Thoracic aorta (tissue), 2 donors: ENCODE measurements at regions not wholly inside any gene's neighbourhood (a gene's known extent, or its start where the extent isn't known, plus 50 kb on each side); places are given as distances from the start of the nearest gene placed in this dataset.

Source experiments
- ATAC-seq: fragments of 150-250 bp; one replicate; pipeline ENCODE4 v1.8.0; 2017; ENCODE audit warnings: low read depth; ENCODE audit not compliant: insufficient number of reproducible peaks, low FRiP score
- DNase-seq: peaks from one replicate; pipeline ENCODE4 v3.0.0-alpha.2; 2020; ENCODE audit warnings: low spot score
- H3K27ac ChIP-seq, 2 donors: fragments of 200-600 bp; sonication (generic); 1 replicate in 1 of 2; 2 replicates in 1 of 2; pipeline ENCODE4 v1.5.1; 2016; ENCODE audit warnings: mild to moderate bottlenecking in 2 of 2, moderate library complexity in 2 of 2
- H3K27me3 ChIP-seq: fragments of 200-600 bp; sonication (generic); replicated peaks from 2 replicates; pipeline ENCODE4 v1.6.0; 2016; ENCODE audit warnings: mild to moderate bottlenecking; ENCODE audit not compliant: insufficient read depth
- H3K36me3 ChIP-seq: fragments of 200-600 bp; sonication (generic); one replicate; pipeline ENCODE4 v1.5.1; 2016
- H3K4me1 ChIP-seq, 2 donors: fragments of 200-600 bp; sonication (generic); 1 replicate in 1 of 2; 2 replicates in 1 of 2; pipeline versions ENCODE4 v1.5.1 to v1.6.0; 2016; ENCODE audit warnings: low read depth in 2 of 2, mild to moderate bottlenecking in 1 of 2; ENCODE audit not compliant: control insufficient read depth in 1 of 2
- H3K4me3 ChIP-seq: fragments of 200-600 bp; sonication (generic); 2 replicates; pipeline ENCODE4 v1.5.1; 2016; ENCODE audit warnings: mild to moderate bottlenecking
- H3K9me3 ChIP-seq: fragments of 200-600 bp; sonication (generic); 2 replicates; pipeline ENCODE4 v1.5.1; 2016
- TF ChIP-seq, protein P1 (sequence below): fragments of 200-600 bp; sonication (generic); IDR thresholded peaks from one replicate; pipeline ENCODE4 v1.5.1; 2019; ENCODE audit warnings: antibody characterized with exemption

DNA sequence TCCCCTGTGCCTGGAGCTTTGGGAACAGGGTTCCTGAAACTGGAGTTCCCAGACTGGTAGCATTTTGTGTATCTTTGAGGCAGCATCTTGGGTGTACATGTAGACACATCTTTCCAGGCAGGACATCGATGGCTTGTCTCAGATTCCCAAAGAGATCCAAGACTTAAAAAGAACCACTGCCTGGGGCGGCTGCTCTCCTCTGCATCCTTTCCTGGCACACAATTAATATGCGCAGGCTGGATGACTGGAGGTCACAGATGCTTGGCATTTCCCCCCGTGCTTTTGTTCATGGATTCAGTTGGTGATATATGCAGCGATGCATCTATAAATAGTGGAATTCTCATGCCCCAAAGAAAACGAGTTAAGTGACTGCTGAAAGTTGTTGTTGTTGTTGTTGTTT, 80.5 kb downstream of the CLDN34 start:
- H3K27ac ChIP-seq = peak overlapping the region; percentile 55 to 58
- TF ChIP-seq, protein P1, sequence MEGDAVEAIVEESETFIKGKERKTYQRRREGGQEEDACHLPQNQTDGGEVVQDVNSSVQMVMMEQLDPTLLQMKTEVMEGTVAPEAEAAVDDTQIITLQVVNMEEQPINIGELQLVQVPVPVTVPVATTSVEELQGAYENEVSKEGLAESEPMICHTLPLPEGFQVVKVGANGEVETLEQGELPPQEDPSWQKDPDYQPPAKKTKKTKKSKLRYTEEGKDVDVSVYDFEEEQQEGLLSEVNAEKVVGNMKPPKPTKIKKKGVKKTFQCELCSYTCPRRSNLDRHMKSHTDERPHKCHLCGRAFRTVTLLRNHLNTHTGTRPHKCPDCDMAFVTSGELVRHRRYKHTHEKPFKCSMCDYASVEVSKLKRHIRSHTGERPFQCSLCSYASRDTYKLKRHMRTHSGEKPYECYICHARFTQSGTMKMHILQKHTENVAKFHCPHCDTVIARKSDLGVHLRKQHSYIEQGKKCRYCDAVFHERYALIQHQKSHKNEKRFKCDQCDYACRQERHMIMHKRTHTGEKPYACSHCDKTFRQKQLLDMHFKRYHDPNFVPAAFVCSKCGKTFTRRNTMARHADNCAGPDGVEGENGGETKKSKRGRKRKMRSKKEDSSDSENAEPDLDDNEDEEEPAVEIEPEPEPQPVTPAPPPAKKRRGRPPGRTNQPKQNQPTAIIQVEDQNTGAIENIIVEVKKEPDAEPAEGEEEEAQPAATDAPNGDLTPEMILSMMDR = no peak
- peaks cover 11 to 45% of the 10 kb centered on the region in 2 donors for H3K4me1 ChIP-seq

DNA sequence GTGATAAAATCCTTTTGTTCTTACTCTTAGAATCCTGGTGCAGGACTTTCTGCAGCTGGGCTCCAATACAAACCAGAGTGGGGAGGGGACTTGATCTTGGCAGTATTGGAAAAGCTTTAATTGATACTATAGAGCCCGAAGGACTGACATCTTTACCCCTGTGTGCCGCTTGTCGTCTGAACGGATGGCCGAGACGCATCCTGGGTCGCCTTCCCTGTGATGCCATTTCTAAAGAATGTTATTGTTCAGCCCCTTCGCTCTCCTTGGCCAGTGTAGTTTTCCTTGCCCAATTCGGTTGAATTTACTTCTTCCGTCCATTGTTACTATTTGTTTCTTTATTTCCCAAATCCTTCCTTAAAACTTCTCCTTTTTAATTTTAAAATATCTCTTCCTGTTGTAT, 80.9 kb downstream of the CLDN34 start:
- TF ChIP-seq, protein P1 = no peak
- H3K9me3 ChIP-seq = no peaks in the 10 kb centered on the region
- no peak for ATAC-seq
- no peaks in the 10 kb centered on the region for H3K36me3 ChIP-seq
- peaks cover 12 to 50% of the 10 kb centered on the region in 2 donors for H3K4me1 ChIP-seq
- H3K4me3 ChIP-seq = peak overlapping the region; percentile 46
- H3K27ac ChIP-seq = peak overlapping the region; percentile 55 to 58
- H3K27me3 ChIP-seq = no peaks in the 10 kb centered on the region
- DNase-seq = no peak

More for the DNA sequence above, 80.5 kb downstream of the CLDN34 start:
- Histone ChIP-seq H3K4me3 (peak overlapping the region; percentile 46), H3K27me3 (no peaks in the 10 kb centered on the region), H3K36me3 (no peaks in the 10 kb centered on the region), H3K9me3 (no peaks in the 10 kb centered on the region)
- DNase-seq (no peak), ATAC-seq (no peak)

GRCh38 chrX:10048707-10049106, 81.5 kb downstream of the CLDN34 start:
- Histone ChIP-seq H3K27me3 (no peaks in the 10 kb centered on the region), H3K4me3 (peak overlapping the region; percentile 46), H3K36me3 (no peaks in the 10 kb centered on the region), H3K27ac (peak overlapping the region in 1 of 2 donors; percentile 55), H3K4me1 (peaks cover 14 to 56% of the 10 kb centered on the region in 2 donors), H3K9me3 (no peaks in the 10 kb centered on the region)
- TF ChIP-seq, protein P1 = no peak
- no peak for ATAC-seq
- DNase-seq = no peak

DNA sequence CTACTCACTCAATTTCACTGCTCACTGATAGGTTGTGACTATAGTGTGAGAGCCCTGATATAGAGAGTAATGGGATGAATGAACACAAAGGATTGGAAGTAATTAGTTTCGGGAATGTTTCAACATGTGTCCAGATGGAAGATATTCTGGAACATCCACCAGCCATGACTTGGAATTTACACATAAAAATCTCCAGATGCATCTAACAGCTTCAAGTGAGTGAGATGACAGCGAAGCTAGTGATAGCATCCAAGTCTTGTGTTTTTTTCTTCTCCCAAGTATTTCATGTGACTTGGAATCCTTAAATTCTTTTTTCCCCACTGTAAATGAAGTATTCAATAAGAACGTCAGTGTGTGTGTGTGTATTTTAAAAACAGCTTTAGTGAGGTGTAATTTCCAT, 82.1 kb downstream of the CLDN34 start:
- Histone ChIP-seq H3K27ac (no peak overlapping the region), H3K36me3 (no peaks in the 10 kb centered on the region), H3K4me1 (peaks cover 14 to 56% of the 10 kb centered on the region in 2 donors), H3K27me3 (no peaks in the 10 kb centered on the region), H3K4me3 (no peak overlapping the region), H3K9me3 (no peaks in the 10 kb centered on the region)
- ATAC-seq (no peak), DNase-seq (no peak)
- TF ChIP-seq, protein P1 = no peak

- Histone ChIP-seq H3K36me3 (no peaks in the 10 kb centered on the region), H3K4me3 (no peak overlapping the region), H3K9me3 (no peaks in the 10 kb centered on the region), H3K27ac (no peak overlapping the region), H3K27me3 (no peaks in the 10 kb centered on the region), H3K4me1 (peaks cover 7 to 48% of the 10 kb centered on the region in 2 donors)
- ATAC-seq (no peak), DNase-seq (no peak)
- TF ChIP-seq, protein P1 = no peak
These were observed 83.3 kb downstream of the CLDN34 start for GRCh38 chrX:10050481-10050880.
